Hepatocyte (in vitro differentiated cells): ENCODE measurements at regions not wholly inside any gene's neighbourhood (a gene's known extent, or its start where the extent isn't known, plus 50 kb on each side); places are given as distances from the start of the nearest gene placed in this dataset.

ENCODE experiments used
- EZH2 ChIP-seq: fragments of 200-600 bp; sonication (generic); IDR thresholded peaks from 2 replicates; pipeline ENCODE4 v1.6.1; 2016; ENCODE audit warnings: antibody characterized with exemption, mild to moderate bottlenecking, borderline replicate concordance
- EZH2phosphoT487 ChIP-seq: fragments of 200-600 bp; sonication (generic); IDR thresholded peaks from one replicate; pipeline ENCODE4 v1.6.1; 2018; ENCODE audit warnings: antibody characterized with exemption, mild to moderate bottlenecking, low read depth, moderate library complexity; ENCODE audit not compliant: unreplicated experiment, severe bottlenecking
- TF ChIP-seq, protein P1 (sequence below): fragments of 200-600 bp; sonication (generic); IDR thresholded peaks from 2 replicates; pipeline ENCODE4 v1.5.1; 2016; ENCODE audit warnings: antibody characterized with exemption, mild to moderate bottlenecking; ENCODE audit not compliant: poor library complexity

GRCh38 chr6:121896771-121897170, 461.3 kb downstream of the GJA1 start:
- TF ChIP-seq, protein P1, sequence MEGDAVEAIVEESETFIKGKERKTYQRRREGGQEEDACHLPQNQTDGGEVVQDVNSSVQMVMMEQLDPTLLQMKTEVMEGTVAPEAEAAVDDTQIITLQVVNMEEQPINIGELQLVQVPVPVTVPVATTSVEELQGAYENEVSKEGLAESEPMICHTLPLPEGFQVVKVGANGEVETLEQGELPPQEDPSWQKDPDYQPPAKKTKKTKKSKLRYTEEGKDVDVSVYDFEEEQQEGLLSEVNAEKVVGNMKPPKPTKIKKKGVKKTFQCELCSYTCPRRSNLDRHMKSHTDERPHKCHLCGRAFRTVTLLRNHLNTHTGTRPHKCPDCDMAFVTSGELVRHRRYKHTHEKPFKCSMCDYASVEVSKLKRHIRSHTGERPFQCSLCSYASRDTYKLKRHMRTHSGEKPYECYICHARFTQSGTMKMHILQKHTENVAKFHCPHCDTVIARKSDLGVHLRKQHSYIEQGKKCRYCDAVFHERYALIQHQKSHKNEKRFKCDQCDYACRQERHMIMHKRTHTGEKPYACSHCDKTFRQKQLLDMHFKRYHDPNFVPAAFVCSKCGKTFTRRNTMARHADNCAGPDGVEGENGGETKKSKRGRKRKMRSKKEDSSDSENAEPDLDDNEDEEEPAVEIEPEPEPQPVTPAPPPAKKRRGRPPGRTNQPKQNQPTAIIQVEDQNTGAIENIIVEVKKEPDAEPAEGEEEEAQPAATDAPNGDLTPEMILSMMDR = no peak
- TF ChIP-seq EZH2phosphoT487 (no peak), EZH2 (no peak)
